ENCODE measurements at regions not wholly inside any gene's neighbourhood (a gene's known extent, or its start where the extent isn't known, plus 50 kb on each side); places are given as distances from the start of the nearest gene placed in this dataset.

GRCh38 chr15:70336425-70337009, 238.8 kb upstream of the TLE3 start:
- no peak for TF ChIP-seq CTCF (IDR thresholded peaks at IDR 0.05)
- Histone ChIP-seq H2AFZ (no peak overlapping the region), H3K4me3 (ENCODE audit: low read depth, low read length) (no peak overlapping the region), H3K79me2 (no peaks in the 10 kb centered on the region), H3K4me1 (no peaks in the 10 kb centered on the region), H3K27me3 (ENCODE audit: control insufficient read depth, insufficient read depth, low read length) (no peaks in the 10 kb centered on the region), H3K4me2 (ENCODE audit: low read length) (no peak overlapping the region), H3K36me3 (ENCODE audit: control insufficient read depth, insufficient read depth, low read length) (no peaks in the 10 kb centered on the region), H3K9ac (no peak overlapping the region), H3K27ac (no peak overlapping the region), H3K9me3 (ENCODE audit: control insufficient read depth, low read length) (no peaks in the 10 kb centered on the region)

GRCh38 chr15:70334286-70334685, 236.6 kb upstream of the TLE3 start:
- no peaks in the 10 kb centered on the region for H3K79me2 ChIP-seq
- H3K9ac ChIP-seq, result no peak overlapping the region
- no peak overlapping the region for H3K4me3 ChIP-seq (ENCODE audit: low read depth, low read length)
- H3K4me1 ChIP-seq, result no peaks in the 10 kb centered on the region
- no peaks in the 10 kb centered on the region for H3K27me3 ChIP-seq (ENCODE audit: control insufficient read depth, insufficient read depth, low read length)
- no peak overlapping the region for H3K27ac ChIP-seq
- H3K36me3 ChIP-seq (ENCODE audit: control insufficient read depth, insufficient read depth, low read length), result no peaks in the 10 kb centered on the region
- TF ChIP-seq CTCF (IDR thresholded peaks at IDR 0.05), result no peak
- H2AFZ ChIP-seq, result no peak overlapping the region
- H3K9me3 ChIP-seq (ENCODE audit: control insufficient read depth, low read length), result no peaks in the 10 kb centered on the region
- H3K4me2 ChIP-seq (ENCODE audit: low read length), result no peak overlapping the region

DNA sequence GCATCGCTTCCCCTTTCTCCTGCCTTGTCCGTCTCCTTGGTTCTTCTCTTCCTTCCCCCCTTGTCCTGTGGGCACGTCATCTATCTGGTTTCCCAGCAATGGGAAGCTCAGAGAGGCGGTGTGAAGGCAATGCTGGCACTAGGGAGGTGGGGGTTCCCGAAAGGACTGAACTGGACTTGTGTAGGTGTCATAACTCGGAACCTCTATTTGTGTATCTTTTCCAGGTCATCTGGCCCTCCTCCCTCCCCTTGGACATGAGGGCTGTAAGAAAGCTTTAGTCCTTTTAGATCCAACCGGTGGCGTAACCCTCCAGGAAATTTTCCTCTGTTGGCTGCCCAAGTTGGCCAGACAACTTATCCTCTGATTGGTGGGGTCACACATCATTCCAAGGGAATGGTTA, 231.5 kb upstream of the TLE3 start:
- Histone ChIP-seq H3K4me3 (ENCODE audit: low read depth, low read length) (no peak overlapping the region), H3K36me3 (ENCODE audit: control insufficient read depth, insufficient read depth, low read length) (no peaks in the 10 kb centered on the region), H3K9me3 (ENCODE audit: control insufficient read depth, low read length) (no peaks in the 10 kb centered on the region), H3K27ac (no peak overlapping the region), H3K9ac (no peak overlapping the region), H3K27me3 (ENCODE audit: control insufficient read depth, insufficient read depth, low read length) (no peaks in the 10 kb centered on the region), H3K4me1 (peaks cover 4% of the 10 kb centered on the region), H3K79me2 (no peaks in the 10 kb centered on the region), H2AFZ (no peak overlapping the region), H3K4me2 (ENCODE audit: low read length) (no peak overlapping the region)
- no peak for TF ChIP-seq CTCF (IDR thresholded peaks at IDR 0.05)

DNA sequence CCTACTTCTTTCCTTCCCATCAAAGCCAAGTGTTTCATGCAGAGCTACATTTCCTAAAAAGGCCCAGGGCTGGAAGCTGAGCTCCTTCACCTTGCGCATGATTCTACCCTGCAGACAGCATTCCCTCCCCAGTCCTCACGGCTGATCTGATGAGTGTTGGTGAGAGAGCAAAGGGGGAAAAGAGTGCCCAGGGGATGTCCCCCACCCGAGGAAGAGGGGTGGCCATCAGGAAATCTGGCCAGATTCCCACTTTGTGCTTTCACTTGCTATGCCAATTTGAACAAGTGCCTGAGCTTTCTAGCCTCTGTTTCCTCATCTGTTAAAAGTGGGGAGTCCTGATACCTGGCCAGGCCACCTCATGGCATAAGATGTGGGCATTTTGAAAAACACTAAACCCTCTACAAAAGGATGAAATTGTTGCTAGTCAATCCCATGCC, 231.0 kb upstream of the TLE3 start:
- Histone ChIP-seq H3K4me1 (peaks cover 9% of the 10 kb centered on the region), H3K27me3 (ENCODE audit: control insufficient read depth, insufficient read depth, low read length) (no peaks in the 10 kb centered on the region), H2AFZ (no peak overlapping the region), H3K9ac (no peak overlapping the region), H3K27ac (no peak overlapping the region), H3K4me2 (ENCODE audit: low read length) (no peak overlapping the region), H3K9me3 (ENCODE audit: control insufficient read depth, low read length) (no peaks in the 10 kb centered on the region), H3K4me3 (ENCODE audit: low read depth, low read length) (no peak overlapping the region), H3K79me2 (no peaks in the 10 kb centered on the region), H3K36me3 (ENCODE audit: control insufficient read depth, insufficient read depth, low read length) (no peaks in the 10 kb centered on the region)
- TF ChIP-seq CTCF (IDR thresholded peaks at IDR 0.05), result no peak

Data from parathyroid adenoma (tissue), 2 donors.